DND-41 (cell line): ENCODE measurements at regions not wholly inside any gene's neighbourhood (a gene's known extent, or its start where the extent isn't known, plus 50 kb on each side); places are given as distances from the start of the nearest gene placed in this dataset.

ENCODE experiments used
- CTCF ChIP-seq: IDR thresholded peaks from 2 replicates; pipeline ENCODE4 v1.5.1; 2012; ENCODE audit warnings: borderline replicate concordance, low read length, moderate library complexity, mild to moderate bottlenecking; ENCODE audit not compliant: poor library complexity, severe bottlenecking; ENCODE audit errors: extremely low read depth
- EZH2 ChIP-seq: IDR thresholded peaks from 3 replicates; pipeline ENCODE4 v1.6.1; 2012; ENCODE audit warnings: borderline replicate concordance, low read depth, mild to moderate bottlenecking, moderate library complexity, low read length, inconsistent platforms; ENCODE audit not compliant: severe bottlenecking

GRCh38 chr11:101348786-101349185 is 219.2 kb upstream of the PGR start:
- TF ChIP-seq EZH2: no peak
- TF ChIP-seq CTCF: no peak
